ENCODE measurements at regions not wholly inside any gene's neighbourhood (a gene's known extent, or its start where the extent isn't known, plus 50 kb on each side); places are given as distances from the start of the nearest gene placed in this dataset.

GRCh38 chr16:66224626-66225025 is 141.9 kb upstream of the CDH5 start:
- no peaks in the 10 kb centered on the region for H3K4me1 ChIP-seq (ENCODE audit: low read depth, poor library complexity, severe bottlenecking)
- no peak overlapping the region for H3K9ac ChIP-seq
- H3K79me2 ChIP-seq (ENCODE audit: insufficient read depth, low read depth): no peaks in the 10 kb centered on the region
- no peak overlapping the region for H3K4me2 ChIP-seq
- no peak overlapping the region for H3K27ac ChIP-seq
- no peak overlapping the region for H2AFZ ChIP-seq (ENCODE audit: low read depth)
- no peak overlapping the region for H3K4me3 ChIP-seq (IDR thresholded peaks at IDR 0.05; ENCODE audit: insufficient read depth, low read depth, low read length)
- no peak for TF ChIP-seq CTCF (conservative IDR thresholded peaks at IDR 0.05; ENCODE audit: low read depth, low read length)
- H4K20me1 ChIP-seq (ENCODE audit: insufficient read depth): no peaks in the 10 kb centered on the region
- H3K27me3 ChIP-seq (ENCODE audit: insufficient read depth, low read depth): no peaks in the 10 kb centered on the region
- no peaks in the 10 kb centered on the region for H3K36me3 ChIP-seq (ENCODE audit: insufficient read depth)

GRCh38 chr16:66224186-66224585 is 142.3 kb upstream of the CDH5 start:
- Histone ChIP-seq H4K20me1 (ENCODE audit: insufficient read depth) (no peaks in the 10 kb centered on the region), H3K36me3 (ENCODE audit: insufficient read depth) (no peaks in the 10 kb centered on the region), H3K27ac (no peak overlapping the region), H3K4me1 (ENCODE audit: low read depth, poor library complexity, severe bottlenecking) (no peaks in the 10 kb centered on the region), H3K79me2 (ENCODE audit: insufficient read depth, low read depth) (no peaks in the 10 kb centered on the region), H3K4me2 (no peak overlapping the region), H3K27me3 (ENCODE audit: insufficient read depth, low read depth) (no peaks in the 10 kb centered on the region), H3K9ac (no peak overlapping the region), H3K4me3 (IDR thresholded peaks at IDR 0.05; ENCODE audit: insufficient read depth, low read depth, low read length) (no peak overlapping the region), H2AFZ (ENCODE audit: low read depth) (no peak overlapping the region)
- no peak for TF ChIP-seq CTCF (conservative IDR thresholded peaks at IDR 0.05; ENCODE audit: low read depth, low read length)

DNA sequence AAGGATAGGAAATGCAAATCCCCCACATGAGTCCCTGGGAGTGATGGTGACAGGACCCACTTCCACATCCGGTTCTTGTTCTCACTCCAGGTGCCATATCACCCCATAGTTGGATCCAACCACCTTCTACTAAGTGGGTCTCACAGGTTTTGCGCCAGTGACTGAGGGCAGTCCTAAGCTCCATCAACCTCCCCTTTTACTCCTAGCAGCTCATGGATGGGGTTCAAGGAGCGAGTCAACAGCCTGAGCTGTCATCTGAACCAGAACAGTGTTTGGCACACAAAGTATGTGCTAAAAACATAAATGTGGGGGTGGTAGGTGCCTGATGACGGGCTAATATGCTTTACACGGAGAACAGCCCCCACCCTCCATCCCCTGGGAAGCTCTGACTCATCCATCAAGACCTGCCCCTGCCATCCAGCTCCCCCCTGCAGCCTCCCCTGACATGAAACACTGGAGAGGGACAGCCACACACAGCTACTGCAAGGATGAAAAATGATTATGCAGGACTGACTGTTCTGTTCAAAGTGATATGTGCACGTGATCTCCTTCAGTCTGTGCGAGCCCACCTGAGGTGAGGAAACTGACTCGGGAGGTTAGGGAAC is 143.2 kb upstream of the CDH5 start:
- no peak overlapping the region for H3K9ac ChIP-seq
- H3K27ac ChIP-seq: no peak overlapping the region
- no peak overlapping the region for H2AFZ ChIP-seq (ENCODE audit: low read depth)
- no peak for TF ChIP-seq CTCF (conservative IDR thresholded peaks at IDR 0.05; ENCODE audit: low read depth, low read length)
- no peak overlapping the region for H3K4me3 ChIP-seq (IDR thresholded peaks at IDR 0.05; ENCODE audit: insufficient read depth, low read depth, low read length)
- no peaks in the 10 kb centered on the region for H3K36me3 ChIP-seq (ENCODE audit: insufficient read depth)
- H3K4me1 ChIP-seq (ENCODE audit: low read depth, poor library complexity, severe bottlenecking): no peaks in the 10 kb centered on the region
- no peak overlapping the region for H3K4me2 ChIP-seq
- H4K20me1 ChIP-seq (ENCODE audit: insufficient read depth): no peaks in the 10 kb centered on the region
- no peaks in the 10 kb centered on the region for H3K79me2 ChIP-seq (ENCODE audit: insufficient read depth, low read depth)
- no peaks in the 10 kb centered on the region for H3K27me3 ChIP-seq (ENCODE audit: insufficient read depth, low read depth)

DNA sequence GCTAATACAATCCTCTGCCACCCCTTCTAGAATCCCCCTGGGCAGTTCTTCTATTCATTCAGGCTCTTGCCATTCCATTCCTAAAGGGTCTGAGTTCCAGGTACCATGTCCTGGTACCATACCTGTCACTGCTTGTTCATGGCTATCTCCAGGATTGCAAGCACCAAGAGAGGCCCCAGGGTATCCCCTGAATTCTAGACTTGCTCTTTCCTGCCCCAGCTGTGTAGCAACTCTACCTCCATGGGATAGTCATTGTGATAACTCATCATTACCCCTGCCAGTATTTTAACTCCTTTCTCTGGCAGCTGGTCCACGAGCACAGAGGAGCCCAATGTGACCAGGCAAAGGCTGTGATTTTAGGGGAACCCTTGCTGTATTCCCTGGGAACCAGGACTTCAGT is 143.7 kb upstream of the CDH5 start:
- Histone ChIP-seq H3K27me3 (ENCODE audit: insufficient read depth, low read depth) (no peaks in the 10 kb centered on the region), H3K4me2 (no peak overlapping the region), H3K36me3 (ENCODE audit: insufficient read depth) (no peaks in the 10 kb centered on the region), H3K27ac (no peak overlapping the region), H2AFZ (ENCODE audit: low read depth) (no peak overlapping the region), H3K79me2 (ENCODE audit: insufficient read depth, low read depth) (no peaks in the 10 kb centered on the region), H4K20me1 (ENCODE audit: insufficient read depth) (no peaks in the 10 kb centered on the region), H3K9ac (no peak overlapping the region), H3K4me3 (IDR thresholded peaks at IDR 0.05; ENCODE audit: insufficient read depth, low read depth, low read length) (no peak overlapping the region), H3K4me1 (ENCODE audit: low read depth, poor library complexity, severe bottlenecking) (no peaks in the 10 kb centered on the region)
- no peak for TF ChIP-seq CTCF (conservative IDR thresholded peaks at IDR 0.05; ENCODE audit: low read depth, low read length)
